ENCODE measurements at regions not wholly inside any gene's neighbourhood (a gene's known extent, or its start where the extent isn't known, plus 50 kb on each side); places are given as distances from the start of the nearest gene placed in this dataset.

- no peak overlapping the region for H3K4me2 ChIP-seq (ENCODE audit: insufficient read depth, insufficient read length, low read length)
- H2BK15ac ChIP-seq (ENCODE audit: low read depth, low read length) = no peak overlapping the region
- H3K9me3 Mint-ChIP-seq = no peaks in the 10 kb centered on the region
- H3K79me2 ChIP-seq (ENCODE audit: insufficient read depth, low read length) = no peaks in the 10 kb centered on the region
- no peaks in the 10 kb centered on the region for H3K23me2 ChIP-seq (ENCODE audit: insufficient read length, low read depth, low read length, poor library complexity, severe bottlenecking)
- no peak overlapping the region for H3K56ac ChIP-seq (ENCODE audit: insufficient read length, low read depth, low read length)
- TF ChIP-seq CTCF (conservative IDR thresholded peaks at IDR 0.05) = no peak
- H3K27me3 Mint-ChIP-seq (ENCODE audit: low read depth) = no peaks in the 10 kb centered on the region
- H3K4me1 ChIP-seq (ENCODE audit: insufficient read depth, low read length) = no peaks in the 10 kb centered on the region; the same call in 1 of the 2 replicates
- no peaks in the 10 kb centered on the region for H3K9me3 ChIP-seq (ENCODE audit: control insufficient read depth, low read depth, low read length)
- no peaks in the 10 kb centered on the region for H3K27me3 ChIP-seq (ENCODE audit: insufficient read depth, low read length)
- H3K4me3 Mint-ChIP-seq = no peak overlapping the region
- no peak overlapping the region for H2AFZ ChIP-seq (ENCODE audit: low read length)
- no peak overlapping the region for H4K8ac ChIP-seq (replicated peaks; ENCODE audit: insufficient read length, low read depth, low read length)
- H2BK5ac ChIP-seq (ENCODE audit: insufficient read length, low read length) = no peak overlapping the region
- H3K23ac ChIP-seq (ENCODE audit: insufficient read length, low read depth, low read length) = no peak overlapping the region
- no peak overlapping the region for H3K14ac ChIP-seq (ENCODE audit: insufficient read depth, low read length)
- no peak overlapping the region for H2BK120ac ChIP-seq (ENCODE audit: low read depth, low read length, poor library complexity, severe bottlenecking)
- no CpG with 5 or more reads among the region's 7 CpGs for WGBS (ENCODE audit: extremely low coverage, insufficient read length, low lambda C conversion rate)
- H3K9ac ChIP-seq (ENCODE audit: extremely low read depth, insufficient read length, low read length) = no peak overlapping the region
- no peak overlapping the region for H2AK5ac ChIP-seq (ENCODE audit: insufficient read length, low read length)
- H3T11ph ChIP-seq (ENCODE audit: low read length) = no peak overlapping the region
- no peak overlapping the region for H3K27ac Mint-ChIP-seq
- H4K5ac ChIP-seq (ENCODE audit: insufficient read length, low read depth, low read length) = no peak overlapping the region
- no peak overlapping the region for H2BK12ac ChIP-seq (ENCODE audit: insufficient read length, low read depth, low read length)
- no peak for DNase-seq
- H3K27ac ChIP-seq (ENCODE audit: insufficient read length, low read depth, low read length) = no peak overlapping the region
- no peak overlapping the region for H3K4ac ChIP-seq (ENCODE audit: low read depth, low read length)
- no peak overlapping the region for H3K18ac ChIP-seq (ENCODE audit: insufficient read length, low read depth, low read length)
- no peaks in the 10 kb centered on the region for H3K79me1 ChIP-seq (ENCODE audit: insufficient read depth, low read depth, low read length, poor library complexity, severe bottlenecking)
- no peaks in the 10 kb centered on the region for H3K4me1 Mint-ChIP-seq
- H2BK20ac ChIP-seq (ENCODE audit: low read depth, low read length, poor library complexity, severe bottlenecking) = no peak overlapping the region
- no peak overlapping the region for H4K91ac ChIP-seq (ENCODE audit: insufficient read length, low read depth, low read length)
- H3K36me3 Mint-ChIP-seq (ENCODE audit: insufficient read depth in 1 of 3, low read depth in 3 of 3) = no peaks in the 10 kb centered on the region
- H4K20me1 ChIP-seq (ENCODE audit: control insufficient read depth, insufficient read depth, insufficient read length) = no peaks in the 10 kb centered on the region
Measured at GRCh38 chr2:144836635-144837350, 316.9 kb upstream of the ZEB2 start.
